Erythroblast (primary cell): ENCODE measurements at regions not wholly inside any gene's neighbourhood (a gene's known extent, or its start where the extent isn't known, plus 50 kb on each side); places are given as distances from the start of the nearest gene placed in this dataset.

Experiments used
- GATA1 ChIP-seq: IDR thresholded peaks from 2 replicates; pipeline ENCODE4 v1.6.1; 2011; ENCODE audit warnings: low read depth, mild to moderate bottlenecking, control low read depth, low read length, moderate library complexity
- POLR2A ChIP-seq: IDR thresholded peaks from 2 replicates; pipeline ENCODE4 v1.6.1; 2011; ENCODE audit warnings: mild to moderate bottlenecking, low read length

- TF ChIP-seq POLR2A (no peak), GATA1 (no peak)
Measured at GRCh38 chr10:130854151-130854550, 457.4 kb downstream of the TCERG1L start.
